Heart right ventricle (tissue), 16 donors: ENCODE measurements at regions not wholly inside any gene's neighbourhood (a gene's known extent, or its start where the extent isn't known, plus 50 kb on each side); places are given as distances from the start of the nearest gene placed in this dataset.

Experiments used
- ATAC-seq, 8 donors: fragments of 200-7000 bp; cut with Tn5 transposase; one replicate each; pipeline ENCODE4 v1.9.1; 2020; ENCODE audit warnings: mild to moderate bottlenecking in 8 of 8, moderate library complexity in 8 of 8, moderate number of reproducible peaks in 1 of 8
- DNase-seq, 2 donors: peaks; one replicate each; pipeline ENCODE4 v3.0.0-alpha.2; 2020
- H3K27ac ChIP-seq, 10 donors: fragments of 200-600 bp; sonication (generic) in 2 of 10; one replicate each; pipeline versions ENCODE4 v1.5.0 to v1.8.0; 2020 to 2022; ENCODE audit warnings: mild to moderate bottlenecking in 3 of 10
- H3K27me3 ChIP-seq, 7 donors: fragments of 200-600 bp; one replicate each; pipeline ENCODE4 v1.8.0; 2021 to 2022; ENCODE audit warnings: mild to moderate bottlenecking in 2 of 7
- H3K36me3 ChIP-seq, 9 donors: fragments of 200-600 bp; sonication (generic) in 1 of 9; one replicate each; pipeline versions ENCODE4 v1.5.0 to v1.8.0; 2020 to 2022; ENCODE audit warnings: mild to moderate bottlenecking in 2 of 9
- H3K4me1 ChIP-seq, 9 donors: fragments of 200-600 bp; sonication (generic) in 1 of 9; one replicate each; pipeline versions ENCODE4 v1.5.0 to v1.8.0; 2020 to 2022; ENCODE audit warnings: mild to moderate bottlenecking in 4 of 9
- H3K4me3 ChIP-seq, 10 donors: fragments of 200-600 bp; sonication (generic) in 2 of 10; one replicate each; pipeline versions ENCODE4 v1.5.0 to v1.8.0; 2020 to 2022; ENCODE audit warnings: mild to moderate bottlenecking in 7 of 10, moderate library complexity in 2 of 10
- H3K9me3 ChIP-seq, 11 donors: fragments of 200-600 bp in 10 of 11; sonication (generic) in 2 of 11; one replicate each; pipeline versions ENCODE4 v1.5.0 to v1.8.0; 2013 to 2022; ENCODE audit warnings: mild to moderate bottlenecking in 2 of 11, control low read depth in 1 of 11, moderate library complexity in 1 of 11
- CTCF ChIP-seq, 9 donors: fragments of 200-600 bp; sonication (generic) in 2 of 9; IDR thresholded peaks; one replicate each; pipeline versions ENCODE4 v1.5.0 to v1.8.0; 2021 to 2022; ENCODE audit warnings: antibody characterized with exemption in 9 of 9, mild to moderate bottlenecking in 5 of 9, moderate library complexity in 1 of 9
- WGBS, 2 donors: extraction: QIAGEN DNeasy Blood & Tissue Kit; methylation state at CpG; one replicate each; pipeline ENCODE4 v1.1.7; 2013; ENCODE audit warnings: inconsistent platforms in 1 of 2; 5-methylcytosine and 5-hydroxymethylcytosine counted together
- intact Hi-C, 10 donors: fragments of 100-400 bp; cut with DNase I; formaldehyde crosslinking; loops; one replicate each; pipeline versions ENCODE4 v1.11.1 to v1.14.2; 2022
- donor health status: Arrhythmogenic right ventricular cardiomyopathy.
- donor health status: ischemic (EF 13 %, LVEDD 7.1; RV severe dilation, severe dysfunction).
- donor health status: healthy with polysubstance abuse.
- donor health status: DM: no; HTN: yes; CAD: no.
- donor health status: DM: no; HTN: no; CAD: no.
- donor health status: ischemic (EF 25% LVEDD 6.9; RV normal size, moderate dysfunction).
- donor health status: ischemic (EF 25% LVEDD 5.7; RV mildly dilated, moderate dysfunction).
- donor health status: healthy.
- donor health status: DM: yes; HTN: yes; CAD: no.
- donor health status: Ischemic cardiomyopathy.
- donor health status: ischemic (EF 35%, LVEDD 5.7; RV mildly dilated, moderate dysfunction).
- donor health status: nonischemic (EF 11% LVEDD 7.7; RV severe dilation, severe dysfunction).
- donor health status: DM: yes; HTN: yes; CAD: no.
- donor health status: PGD.
- donor health status: ischemic (EF 29% LVEDD 5.4; RV normal size, mild dysfunction).
- donor health status: nonischemic (EF 23%, LVEDD 6.1; RV moderate dilation, normal function).

GRCh38 chr14:99067927-99068326 lies 204.1 kb downstream of the BCL11B start:
- no peak for TF ChIP-seq CTCF (IDR thresholded peaks at IDR 0.05)
- 87 to 95% methylated on average over 5 of the region's 5 CpGs for WGBS, 2 donors
- H3K27me3 ChIP-seq: peaks cover 0 to 13% (median 2%) of the 10 kb centered on the region in 7 donors
- DNase-seq: no peak
- no peaks in the 10 kb centered on the region for H3K36me3 ChIP-seq
- H3K9me3 ChIP-seq: peaks cover 0 to 14% (median 0%) of the 10 kb centered on the region in 11 donors
- no peaks in the 10 kb centered on the region for H3K4me1 ChIP-seq
- no peak overlapping the region for H3K4me3 ChIP-seq
- intact Hi-C loops: no loop called here
- H3K27ac ChIP-seq: no peak overlapping the region
- no peak for ATAC-seq

GRCh38 chr14:99069946-99070345 lies 202.1 kb downstream of the BCL11B start:
- no peaks in the 10 kb centered on the region for H3K36me3 ChIP-seq
- H3K4me1 ChIP-seq: peaks cover 0 to 5% (median 0%) of the 10 kb centered on the region in 9 donors
- ATAC-seq: no peak
- H3K27ac ChIP-seq: no peak overlapping the region
- intact Hi-C loops: no loop called here
- peaks cover 0 to 14% (median 0%) of the 10 kb centered on the region in 11 donors for H3K9me3 ChIP-seq
- DNase-seq: no peak
- no peak overlapping the region for H3K4me3 ChIP-seq
- no peak for TF ChIP-seq CTCF (IDR thresholded peaks at IDR 0.05)
- 72 to 94% methylated on average over 3 of the region's 3 CpGs for WGBS, 2 donors
- peaks cover 0 to 14% (median 0%) of the 10 kb centered on the region in 7 donors for H3K27me3 ChIP-seq

- H3K4me1 ChIP-seq: peaks cover 0 to 19% (median 0%) of the 10 kb centered on the region in 9 donors
- H3K27me3 ChIP-seq: peaks cover 0 to 22% (median under 1%) of the 10 kb centered on the region in 7 donors
- no peaks in the 10 kb centered on the region for H3K36me3 ChIP-seq
- TF ChIP-seq CTCF (IDR thresholded peaks at IDR 0.05): no peak
- DNase-seq: no peak
- intact Hi-C loops: no loop called here
- WGBS, 2 donors: 79 to 86% methylated on average over 12 of the region's 12 CpGs
- ATAC-seq: no peak
- no peak overlapping the region for H3K27ac ChIP-seq
- H3K4me3 ChIP-seq: no peak overlapping the region
- H3K9me3 ChIP-seq: peaks cover 0 to 14% (median 0%) of the 10 kb centered on the region in 11 donors
These were observed 199.6 kb downstream of the BCL11B start for GRCh38 chr14:99072433-99072832.

- Histone ChIP-seq H3K27me3 (peaks cover 0 to 23% (median 4%) of the 10 kb centered on the region in 7 donors), H3K9me3 (peaks cover 0 to 14% (median 0%) of the 10 kb centered on the region in 11 donors), H3K27ac (no peak overlapping the region), H3K4me3 (no peak overlapping the region), H3K36me3 (no peaks in the 10 kb centered on the region), H3K4me1 (peaks cover 0 to 20% (median 0%) of the 10 kb centered on the region in 9 donors)
- DNase-seq: no peak
- no peak for TF ChIP-seq CTCF (IDR thresholded peaks at IDR 0.05)
- intact Hi-C loops: no loop called here
- no peak for ATAC-seq
- WGBS, 2 donors: 70 to 72% methylated on average over 6 of the region's 6 CpGs
These were observed 199.0 kb downstream of the BCL11B start for GRCh38 chr14:99072956-99073355.
